Neural cell (in vitro differentiated cells): ENCODE measurements at regions not wholly inside any gene's neighbourhood (a gene's known extent, or its start where the extent isn't known, plus 50 kb on each side); places are given as distances from the start of the nearest gene placed in this dataset.

Experiments used
- H2AFZ ChIP-seq: fragments of 200-600, 300-800 bp; sonication (generic), shearing (Covaris generic); 2 replicates; pipeline ENCODE4 v1.6.0; 2014; ENCODE audit warnings: low read depth, mild to moderate bottlenecking, antibody characterized with exemption, low read length, moderate library complexity
- H3F3A ChIP-seq: fragments of 200-600 bp; shearing (Covaris generic); 2 replicates; pipeline ENCODE4 v1.6.1; 2016; ENCODE audit warnings: mild to moderate bottlenecking, moderate library complexity, mixed read lengths, antibody characterized with exemption, low read length; ENCODE audit not compliant: insufficient read depth, poor library complexity, severe bottlenecking
- H3K27ac ChIP-seq: fragments of 200-600, 300-800 bp; sonication (generic), shearing (Covaris generic); 2 replicates; pipeline ENCODE4 v1.5.1; 2014; ENCODE audit warnings: mild to moderate bottlenecking, low read length, moderate library complexity
- H3K27me3 ChIP-seq: fragments of 300-800, 200-600 bp; sonication (generic), shearing (Covaris generic); 2 replicates; pipeline ENCODE4 v1.6.0; 2014; ENCODE audit warnings: mild to moderate bottlenecking, low read depth, low read length, moderate library complexity; ENCODE audit not compliant: insufficient read depth
- H3K36me3 ChIP-seq: fragments of 300-800, 200-600 bp; sonication (generic), shearing (Covaris generic); 2 replicates; pipeline ENCODE4 v1.5.1; 2014; ENCODE audit warnings: mild to moderate bottlenecking, antibody characterized with exemption, low read length, moderate library complexity; ENCODE audit not compliant: insufficient read depth
- H3K4me2 ChIP-seq: fragments of 300-800, 200-600 bp; sonication (generic), shearing (Covaris generic); 2 replicates; pipeline ENCODE4 v1.6.0; 2014; ENCODE audit warnings: mild to moderate bottlenecking, low read length
- H3K4me3 ChIP-seq: fragments of 300-800, 200-600 bp; sonication (generic), shearing (Covaris generic); 2 replicates; pipeline ENCODE4 v1.5.1; 2014; ENCODE audit warnings: mild to moderate bottlenecking, low read length, moderate library complexity
- H3K79me2 ChIP-seq: fragments of 200-600 bp; shearing (Covaris generic); replicated peaks from 2 replicates; pipeline ENCODE4 v1.6.0; 2014; ENCODE audit warnings: mild to moderate bottlenecking, low read length, moderate library complexity; ENCODE audit not compliant: insufficient read depth
- H3K9ac ChIP-seq: fragments of 300-800, 200-600 bp; sonication (generic), shearing (Covaris generic); 2 replicates; pipeline ENCODE4 v1.6.1; 2016; ENCODE audit warnings: mild to moderate bottlenecking, low read length, mixed read lengths
- H3K9me2 ChIP-seq: fragments of 200-600 bp; shearing (Covaris generic); 2 replicates; pipeline ENCODE4 v1.6.1; 2016; ENCODE audit warnings: mild to moderate bottlenecking, low read length, mixed read lengths; ENCODE audit not compliant: insufficient read depth
- H3K9me3 ChIP-seq: fragments of 200-600, 300-800 bp; sonication (generic), shearing (Covaris generic); 2 replicates; pipeline ENCODE4 v1.6.1; 2016; ENCODE audit warnings: mild to moderate bottlenecking, mixed run types, low read length, moderate library complexity, mixed read lengths
- H4K20me1 ChIP-seq: fragments of 200-600 bp; shearing (Covaris generic); 2 replicates; pipeline ENCODE4 v1.6.1; 2016; ENCODE audit warnings: mild to moderate bottlenecking, mixed run types; ENCODE audit not compliant: insufficient read depth
- CTCF ChIP-seq: fragments of 450-650 bp; IDR thresholded peaks from 2 replicates; pipeline ENCODE4 v1.5.1; 2014; ENCODE audit warnings: antibody characterized with exemption, mild to moderate bottlenecking, moderate library complexity; ENCODE audit not compliant: poor library complexity, severe bottlenecking
- EP300 ChIP-seq: fragments of 450-650 bp; conservative IDR thresholded peaks from 2 replicates; pipeline ENCODE4 v1.6.1; 2014; ENCODE audit warnings: antibody characterized with exemption, mild to moderate bottlenecking, moderate library complexity; ENCODE audit not compliant: poor library complexity, severe bottlenecking
- EZH2 ChIP-seq: fragments of 200-600, 300-800 bp; shearing (Covaris generic), sonication (generic); IDR thresholded peaks from 2 replicates; pipeline ENCODE4 v1.6.1; 2014; ENCODE audit warnings: antibody characterized with exemption, low read length, borderline replicate concordance, mild to moderate bottlenecking; ENCODE audit not compliant: insufficient read depth, poor library complexity, severe bottlenecking
- MXI1 ChIP-seq: fragments of 450-650 bp; conservative IDR thresholded peaks from 2 replicates; pipeline ENCODE4 v1.6.1; 2014; ENCODE audit warnings: antibody characterized with exemption, mild to moderate bottlenecking; ENCODE audit not compliant: poor library complexity, severe bottlenecking
- POLR2AphosphoS5 ChIP-seq: IDR thresholded peaks from 2 replicates; pipeline ENCODE4 v1.6.1; 2012
- RAD21 ChIP-seq: fragments of 450-650 bp; conservative IDR thresholded peaks from 2 replicates; pipeline ENCODE4 v1.6.1; 2014; ENCODE audit warnings: antibody characterized with exemption, mild to moderate bottlenecking, moderate library complexity
- TAF1 ChIP-seq: IDR thresholded peaks from 2 replicates; pipeline ENCODE4 v1.6.1; 2012; ENCODE audit warnings: low read depth
- TF ChIP-seq, protein P1 (sequence below): IDR thresholded peaks from 2 replicates; pipeline ENCODE4 v1.6.1; 2012; ENCODE audit warnings: borderline replicate concordance

GRCh38 chr21:43305811-43306311 lies 121.1 kb downstream of the SIK1 start:
- no peaks in the 10 kb centered on the region for H3K79me2 ChIP-seq
- H3K27me3 ChIP-seq, result no peaks in the 10 kb centered on the region
- no peaks in the 10 kb centered on the region for H3K9me2 ChIP-seq
- no peaks in the 10 kb centered on the region for H3F3A ChIP-seq
- no peak overlapping the region for H3K27ac ChIP-seq
- H4K20me1 ChIP-seq, result no peaks in the 10 kb centered on the region
- H2AFZ ChIP-seq, result no peak overlapping the region
- TF ChIP-seq MXI1 (no peak), TAF1 (no peak), RAD21 (no peak), EZH2 (no peak)
- TF ChIP-seq, protein P1, sequence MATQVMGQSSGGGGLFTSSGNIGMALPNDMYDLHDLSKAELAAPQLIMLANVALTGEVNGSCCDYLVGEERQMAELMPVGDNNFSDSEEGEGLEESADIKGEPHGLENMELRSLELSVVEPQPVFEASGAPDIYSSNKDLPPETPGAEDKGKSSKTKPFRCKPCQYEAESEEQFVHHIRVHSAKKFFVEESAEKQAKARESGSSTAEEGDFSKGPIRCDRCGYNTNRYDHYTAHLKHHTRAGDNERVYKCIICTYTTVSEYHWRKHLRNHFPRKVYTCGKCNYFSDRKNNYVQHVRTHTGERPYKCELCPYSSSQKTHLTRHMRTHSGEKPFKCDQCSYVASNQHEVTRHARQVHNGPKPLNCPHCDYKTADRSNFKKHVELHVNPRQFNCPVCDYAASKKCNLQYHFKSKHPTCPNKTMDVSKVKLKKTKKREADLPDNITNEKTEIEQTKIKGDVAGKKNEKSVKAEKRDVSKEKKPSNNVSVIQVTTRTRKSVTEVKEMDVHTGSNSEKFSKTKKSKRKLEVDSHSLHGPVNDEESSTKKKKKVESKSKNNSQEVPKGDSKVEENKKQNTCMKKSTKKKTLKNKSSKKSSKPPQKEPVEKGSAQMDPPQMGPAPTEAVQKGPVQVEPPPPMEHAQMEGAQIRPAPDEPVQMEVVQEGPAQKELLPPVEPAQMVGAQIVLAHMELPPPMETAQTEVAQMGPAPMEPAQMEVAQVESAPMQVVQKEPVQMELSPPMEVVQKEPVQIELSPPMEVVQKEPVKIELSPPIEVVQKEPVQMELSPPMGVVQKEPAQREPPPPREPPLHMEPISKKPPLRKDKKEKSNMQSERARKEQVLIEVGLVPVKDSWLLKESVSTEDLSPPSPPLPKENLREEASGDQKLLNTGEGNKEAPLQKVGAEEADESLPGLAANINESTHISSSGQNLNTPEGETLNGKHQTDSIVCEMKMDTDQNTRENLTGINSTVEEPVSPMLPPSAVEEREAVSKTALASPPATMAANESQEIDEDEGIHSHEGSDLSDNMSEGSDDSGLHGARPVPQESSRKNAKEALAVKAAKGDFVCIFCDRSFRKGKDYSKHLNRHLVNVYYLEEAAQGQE, result no peak
- H3K4me3 ChIP-seq, result no peak overlapping the region
- no peak overlapping the region for H3K4me2 ChIP-seq
- H3K36me3 ChIP-seq, result no peaks in the 10 kb centered on the region
- H3K9me3 ChIP-seq, result no peaks in the 10 kb centered on the region
- no peak overlapping the region for H3K9ac ChIP-seq

DNA sequence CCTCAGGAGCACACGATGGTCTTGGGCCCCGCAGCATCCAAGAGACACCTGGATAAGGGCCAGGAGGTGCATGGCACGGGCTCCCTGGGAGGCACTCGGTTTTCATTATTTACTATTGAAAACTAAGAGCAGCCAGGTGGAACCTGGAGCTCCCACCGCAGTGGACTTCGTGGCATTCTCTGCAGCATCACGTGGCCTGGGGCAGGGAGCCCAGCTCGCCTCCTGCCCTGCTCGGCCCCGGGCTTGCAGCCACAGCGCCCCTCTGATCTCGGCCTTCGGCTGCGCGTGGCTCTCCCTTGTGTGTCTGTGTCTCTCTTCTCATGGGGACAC lies 121.6 kb downstream of the SIK1 start:
- Histone ChIP-seq H3K27ac (no peak overlapping the region), H3K36me3 (no peaks in the 10 kb centered on the region), H3K27me3 (no peaks in the 10 kb centered on the region), H3K9me3 (no peaks in the 10 kb centered on the region), H3K4me2 (no peak overlapping the region), H3K9me2 (no peaks in the 10 kb centered on the region), H2AFZ (no peak overlapping the region), H3K4me3 (no peak overlapping the region), H4K20me1 (no peaks in the 10 kb centered on the region), H3F3A (no peaks in the 10 kb centered on the region), H3K79me2 (no peaks in the 10 kb centered on the region), H3K9ac (no peak overlapping the region)
- TF ChIP-seq CTCF, result no peak
- TF ChIP-seq EP300, result no peak
- TF ChIP-seq TAF1, result no peak

DNA sequence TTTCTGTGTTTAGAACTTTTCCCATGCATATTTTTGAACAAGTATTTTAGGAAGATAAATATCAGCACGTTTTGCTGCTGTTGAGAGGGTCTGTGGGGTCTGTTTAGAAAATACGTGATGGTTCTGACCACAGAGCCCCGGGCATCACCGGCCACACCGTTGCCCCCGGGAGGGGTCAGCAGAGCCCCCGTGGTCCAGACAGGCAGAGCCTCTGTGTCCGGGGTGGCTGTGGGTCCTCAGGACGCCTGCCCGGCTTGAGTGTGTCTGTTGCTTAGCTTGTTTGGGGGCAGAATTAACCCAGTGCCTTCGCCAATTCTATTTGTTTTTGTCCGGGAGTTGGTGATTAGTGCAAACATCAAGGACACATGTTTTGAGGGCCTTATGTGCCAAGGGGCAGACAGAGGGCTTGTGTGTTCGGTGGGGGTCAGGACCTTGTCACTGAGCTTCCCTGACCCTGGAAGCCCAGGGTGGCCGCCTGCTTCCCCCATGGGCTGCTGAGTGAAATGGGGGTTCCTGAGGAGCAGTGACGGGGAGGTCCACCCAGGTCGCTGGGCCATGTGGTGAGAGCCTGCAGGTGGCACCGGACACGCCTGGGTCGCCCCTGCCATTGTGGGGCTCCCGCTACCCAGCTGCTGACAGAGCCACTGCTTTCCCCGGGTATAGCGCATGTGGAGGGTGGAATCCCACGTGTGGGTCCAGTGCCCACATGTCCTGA lies 122.2 kb downstream of the SIK1 start:
- H3K27me3 ChIP-seq, result no peaks in the 10 kb centered on the region
- H3K36me3 ChIP-seq, result no peaks in the 10 kb centered on the region
- H3K4me2 ChIP-seq, result no peak overlapping the region
- H4K20me1 ChIP-seq, result no peaks in the 10 kb centered on the region
- no peaks in the 10 kb centered on the region for H3K79me2 ChIP-seq
- no peaks in the 10 kb centered on the region for H3F3A ChIP-seq
- TF ChIP-seq TAF1, result no peak
- TF ChIP-seq RAD21, result no peak
- no peak for TF ChIP-seq MXI1
- no peak for TF ChIP-seq EP300
- no peak for TF ChIP-seq CTCF
- TF ChIP-seq POLR2AphosphoS5, result no peak
- H3K9ac ChIP-seq, result no peak overlapping the region
- no peak overlapping the region for H3K27ac ChIP-seq
- no peak overlapping the region for H2AFZ ChIP-seq
- no peak overlapping the region for H3K4me3 ChIP-seq
- H3K9me2 ChIP-seq, result no peaks in the 10 kb centered on the region
- H3K9me3 ChIP-seq, result no peaks in the 10 kb centered on the region
